ENCODE measurements at regions not wholly inside any gene's neighbourhood (a gene's known extent, or its start where the extent isn't known, plus 50 kb on each side); places are given as distances from the start of the nearest gene placed in this dataset.
"Not testable (repeated sequence)": the region's sequence is repeated elsewhere in the genome, so short reads cannot be mapped to it uniquely, and the experiment has no call there.

- DNase-seq (no peak), ATAC-seq (no peak)
- intact Hi-C loops (cut with micrococcal nuclease): no loop called here
Measured at GRCh38 chr5:103397739-103398581, 139.4 kb downstream of the MACIR start.

GRCh38 chr5:103394676-103395075 is 136.1 kb downstream of the MACIR start:
- intact Hi-C loops (cut with micrococcal nuclease): no loop called here
- DNase-seq (no peak), ATAC-seq (no peak)

GRCh38 chr5:103393101-103393754 is 134.7 kb downstream of the MACIR start:
- intact Hi-C loops (cut with micrococcal nuclease): no loop called here
- ATAC-seq (peak; percentile 82), DNase-seq (no peak)

- intact Hi-C loops (cut with micrococcal nuclease): no loop called here
- no peak for DNase-seq
- no peak for ATAC-seq
Measured at GRCh38 chr5:103391659-103392058, 133.1 kb downstream of the MACIR start.

GRCh38 chr5:103389846-103390245 is 131.3 kb downstream of the MACIR start:
- DNase-seq: no peak
- no peak for ATAC-seq
- intact Hi-C loops (cut with micrococcal nuclease): no loop called here

GRCh38 chr5:103389357-103389756 is 130.8 kb downstream of the MACIR start:
- intact Hi-C loops (cut with micrococcal nuclease): no loop called here
- ATAC-seq: no peak
- DNase-seq: no peak

GRCh38 chr5:103385722-103386121 is 127.2 kb downstream of the MACIR start:
- DNase-seq (no peak), ATAC-seq (no peak)
- intact Hi-C loops (cut with micrococcal nuclease): no loop called here

- ATAC-seq; DNase-seq; intact Hi-C loops (cut with micrococcal nuclease): not testable (repeated sequence)
Measured at GRCh38 chr5:103377638-103378037, 119.1 kb downstream of the MACIR start.

GRCh38 chr5:103375863-103376591 is 117.5 kb downstream of the MACIR start:
- no peak for DNase-seq
- intact Hi-C loops (cut with micrococcal nuclease): no loop called here
- no peak for ATAC-seq

GRCh38 chr5:103375350-103375749 is 116.8 kb downstream of the MACIR start:
- ATAC-seq (no peak), DNase-seq (no peak)
- intact Hi-C loops (cut with micrococcal nuclease): no loop called here

- no peak for ATAC-seq
- intact Hi-C loops (cut with micrococcal nuclease): no loop called here
Measured at GRCh38 chr5:103374473-103374963, 116.0 kb downstream of the MACIR start.

GRCh38 chr5:103373597-103374472 is 115.3 kb downstream of the MACIR start:
- no peak for ATAC-seq

More at GRCh38 chr5:103374473-103374963, 116.0 kb downstream of the MACIR start:
- DNase-seq: no peak

GRCh38 chr5:103371046-103371607 is 112.6 kb downstream of the MACIR start:
- no peak for ATAC-seq
- intact Hi-C loops (cut with micrococcal nuclease): no loop called here
- DNase-seq: no peak

More at GRCh38 chr5:103373597-103374472, 115.3 kb downstream of the MACIR start:
- no peak for DNase-seq
- intact Hi-C loops (cut with micrococcal nuclease): no loop called here

GRCh38 chr5:103369125-103370120 is 110.9 kb downstream of the MACIR start:
- intact Hi-C loops (cut with micrococcal nuclease): no loop called here
- ATAC-seq (no peak), DNase-seq (no peak)

- ATAC-seq (no peak), DNase-seq (no peak)
- intact Hi-C loops (cut with micrococcal nuclease): no loop called here
Measured at GRCh38 chr5:103367702-103368101, 109.1 kb downstream of the MACIR start.

GRCh38 chr5:103366918-103367549 is 108.5 kb downstream of the MACIR start:
- no peak for ATAC-seq
- no peak for DNase-seq
- intact Hi-C loops (cut with micrococcal nuclease): no loop called here

- intact Hi-C loops (cut with micrococcal nuclease): no loop called here
- ATAC-seq (no peak), DNase-seq (no peak)
Measured at GRCh38 chr5:103364074-103364473, 105.5 kb downstream of the MACIR start.
